NT2/D1 (cell line): ENCODE measurements at regions not wholly inside any gene's neighbourhood (a gene's known extent, or its start where the extent isn't known, plus 50 kb on each side); places are given as distances from the start of the nearest gene placed in this dataset.

Experiments
- DNase-seq: peaks from one replicate; pipeline ENCODE4 v3.0.0-alpha.2; 2011; ENCODE audit warnings: low read depth, low spot score
- H3K27me3 ChIP-seq: 2 replicates; pipeline ENCODE4 v1.6.0; 2011; ENCODE audit warnings: mild to moderate bottlenecking; ENCODE audit not compliant: insufficient read length, insufficient read depth
- H3K36me3 ChIP-seq: 2 replicates; pipeline ENCODE4 v1.6.1; 2011; ENCODE audit warnings: mild to moderate bottlenecking, low read length, mixed read lengths; ENCODE audit not compliant: insufficient read depth, insufficient read length
- H3K4me1 ChIP-seq: 2 replicates; pipeline ENCODE4 v1.5.1; 2011; ENCODE audit not compliant: insufficient read depth, insufficient read length
- H3K4me3 ChIP-seq: 2 replicates; pipeline ENCODE4 v1.5.1; 2011; ENCODE audit warnings: low read depth; ENCODE audit not compliant: insufficient read length
- H3K9ac ChIP-seq: 2 replicates; pipeline ENCODE4 v1.6.0; 2011; ENCODE audit warnings: low read depth; ENCODE audit not compliant: insufficient read length
- H3K9me3 ChIP-seq: 2 replicates; pipeline ENCODE4 v1.5.1; 2011; ENCODE audit warnings: mild to moderate bottlenecking, low read length; ENCODE audit not compliant: insufficient read depth
- SUZ12 ChIP-seq: IDR thresholded peaks from 2 replicates; pipeline ENCODE4 v1.6.1; 2011; ENCODE audit not compliant: insufficient read length, insufficient read depth; ENCODE audit errors: extremely low read depth
- YY1 ChIP-seq: IDR thresholded peaks from 2 replicates; pipeline ENCODE4 v1.6.1; 2011; ENCODE audit not compliant: insufficient read length, insufficient read depth
- ZNF274 ChIP-seq: IDR thresholded peaks from 2 replicates; pipeline ENCODE4 v1.6.1; 2011; ENCODE audit warnings: mild to moderate bottlenecking, low read depth, low read length

- Histone ChIP-seq H3K4me3 (no peak overlapping the region), H3K27me3 (no peaks in the 10 kb centered on the region)
- TF ChIP-seq SUZ12 (no peak), YY1 (no peak), ZNF274 (no peak)
Measured at GRCh38 chr12:118655588-118655987, 279.2 kb downstream of the SUDS3 start.

DNA sequence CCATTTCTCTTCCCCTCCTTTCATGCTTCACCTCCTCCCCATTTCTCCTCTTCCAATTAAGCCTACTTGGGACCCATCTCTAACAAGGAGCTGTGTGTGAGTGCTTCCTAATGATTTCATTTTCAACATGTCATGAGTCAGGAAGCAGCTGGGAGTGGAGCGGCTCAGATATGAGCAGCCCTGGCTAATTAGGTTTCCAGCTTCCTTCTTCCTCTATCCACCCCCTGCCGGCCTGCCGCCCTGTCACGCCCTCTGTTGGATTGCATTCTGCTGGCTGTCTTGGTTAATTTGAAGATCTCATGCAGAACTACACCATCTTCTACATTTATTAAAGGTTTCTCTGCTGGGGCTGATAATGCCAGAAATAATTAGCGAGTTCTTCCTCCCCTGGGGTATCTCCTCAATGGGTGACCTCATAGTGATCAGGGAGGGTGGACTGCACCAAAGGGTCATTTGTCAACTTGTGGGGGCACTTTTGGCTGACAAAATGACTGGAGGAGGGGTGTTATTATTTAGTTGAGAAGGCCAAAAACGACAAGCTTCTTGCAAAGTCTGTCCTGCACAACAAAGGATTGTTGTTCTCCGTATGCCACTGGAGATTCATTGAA lies 300.9 kb upstream of the SRRM4 start:
- Histone ChIP-seq H3K9me3 (no peaks in the 10 kb centered on the region), H3K4me1 (no peaks in the 10 kb centered on the region), H3K36me3 (no peaks in the 10 kb centered on the region), H3K27me3 (no peaks in the 10 kb centered on the region), H3K4me3 (no peak overlapping the region), H3K9ac (no peak overlapping the region)
- TF ChIP-seq SUZ12 (no peak), YY1 (no peak), ZNF274 (no peak)
- DNase-seq: no peak

More at GRCh38 chr12:118655588-118655987, 279.2 kb downstream of the SUDS3 start:
- DNase-seq: no peak
- Histone ChIP-seq H3K36me3 (no peaks in the 10 kb centered on the region), H3K9ac (no peak overlapping the region), H3K4me1 (no peaks in the 10 kb centered on the region), H3K9me3 (no peaks in the 10 kb centered on the region)

DNA sequence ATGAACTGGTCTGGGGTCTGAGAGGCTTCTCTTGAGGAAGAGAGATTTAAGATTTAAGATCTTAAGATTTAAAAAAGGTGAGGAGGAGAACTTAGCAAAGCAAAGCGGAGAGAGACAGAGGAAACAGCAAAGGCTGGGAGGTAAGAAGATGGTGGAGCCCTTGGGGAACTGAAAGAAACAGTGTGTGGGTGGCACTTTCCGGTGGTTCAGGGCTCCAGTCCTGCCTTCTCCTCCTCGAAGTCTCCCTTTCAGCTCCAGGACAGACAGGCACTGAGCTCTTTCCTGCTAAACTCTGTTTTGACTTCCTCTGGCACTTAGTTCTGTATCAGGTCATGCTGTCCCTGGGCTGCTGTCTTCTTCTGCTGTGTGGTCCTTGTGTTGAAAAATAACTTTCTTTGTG lies 298.7 kb upstream of the SRRM4 start:
- Histone ChIP-seq H3K36me3 (no peaks in the 10 kb centered on the region), H3K4me1 (no peaks in the 10 kb centered on the region), H3K27me3 (no peaks in the 10 kb centered on the region), H3K9me3 (no peaks in the 10 kb centered on the region), H3K4me3 (no peak overlapping the region), H3K9ac (no peak overlapping the region)
- TF ChIP-seq YY1 (no peak), ZNF274 (no peak), SUZ12 (no peak)
- no peak for DNase-seq

DNA sequence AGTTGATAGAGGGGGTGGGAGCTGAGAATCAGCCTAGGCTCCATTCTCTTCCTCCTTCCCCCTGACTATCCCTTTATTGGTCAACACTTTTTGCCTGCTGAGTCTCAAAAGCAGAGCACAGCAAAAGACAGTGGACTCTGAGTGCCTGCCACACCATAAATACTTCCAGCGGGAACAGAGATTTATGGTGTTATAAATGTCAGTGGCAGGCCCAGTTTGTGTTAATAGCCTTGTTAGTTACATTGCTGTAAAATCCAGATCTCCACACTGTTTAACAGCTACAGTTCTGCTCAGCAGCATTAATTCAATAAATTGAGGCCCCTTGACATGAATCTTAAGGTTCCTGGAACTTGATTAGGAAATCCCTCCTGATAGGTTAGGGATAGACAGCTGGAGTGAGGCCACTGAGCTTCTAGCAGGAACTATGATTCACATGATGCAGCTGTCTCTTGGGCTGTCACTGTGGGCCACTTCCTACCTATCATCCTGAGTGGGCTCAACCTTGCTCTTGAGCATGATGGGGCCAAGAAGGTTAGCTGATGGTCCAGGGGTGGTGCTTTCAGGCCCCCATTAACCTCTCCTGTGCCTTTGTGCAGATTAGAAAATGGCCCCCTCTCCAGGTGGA lies 295.2 kb upstream of the SRRM4 start:
- Histone ChIP-seq H3K9me3 (no peaks in the 10 kb centered on the region), H3K4me3 (no peak overlapping the region), H3K9ac (no peak overlapping the region), H3K27me3 (no peaks in the 10 kb centered on the region), H3K36me3 (no peaks in the 10 kb centered on the region), H3K4me1 (no peaks in the 10 kb centered on the region)
- TF ChIP-seq YY1 (no peak), ZNF274 (no peak), SUZ12 (no peak)
- DNase-seq: no peak

DNA sequence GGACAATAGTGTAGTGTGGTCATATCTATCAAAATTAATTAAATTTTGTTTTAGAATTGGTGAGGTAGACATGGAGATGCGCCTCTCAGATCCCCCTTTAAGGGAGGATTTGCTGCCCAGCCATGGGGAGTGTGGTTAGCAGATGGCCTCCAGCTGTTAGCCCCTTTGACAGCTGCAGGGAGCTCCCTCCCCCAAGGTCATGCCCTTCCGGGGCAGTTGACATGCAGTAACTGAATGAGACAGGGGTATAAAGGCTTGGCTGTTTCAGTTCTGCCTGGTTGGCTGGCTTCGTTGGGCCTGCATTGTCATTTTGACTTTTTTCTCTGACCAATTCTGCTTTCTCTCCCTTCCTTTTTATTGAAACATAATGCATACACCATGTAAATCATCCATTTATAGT lies 291.5 kb upstream of the SRRM4 start:
- no peak overlapping the region for H3K4me3 ChIP-seq
- TF ChIP-seq YY1: no peak
- no peak for TF ChIP-seq ZNF274
- TF ChIP-seq SUZ12: no peak
- no peak for DNase-seq
- H3K9ac ChIP-seq: no peak overlapping the region
- H3K4me1 ChIP-seq: no peaks in the 10 kb centered on the region
- H3K36me3 ChIP-seq: no peaks in the 10 kb centered on the region
- H3K9me3 ChIP-seq: no peaks in the 10 kb centered on the region
- no peaks in the 10 kb centered on the region for H3K27me3 ChIP-seq

DNA sequence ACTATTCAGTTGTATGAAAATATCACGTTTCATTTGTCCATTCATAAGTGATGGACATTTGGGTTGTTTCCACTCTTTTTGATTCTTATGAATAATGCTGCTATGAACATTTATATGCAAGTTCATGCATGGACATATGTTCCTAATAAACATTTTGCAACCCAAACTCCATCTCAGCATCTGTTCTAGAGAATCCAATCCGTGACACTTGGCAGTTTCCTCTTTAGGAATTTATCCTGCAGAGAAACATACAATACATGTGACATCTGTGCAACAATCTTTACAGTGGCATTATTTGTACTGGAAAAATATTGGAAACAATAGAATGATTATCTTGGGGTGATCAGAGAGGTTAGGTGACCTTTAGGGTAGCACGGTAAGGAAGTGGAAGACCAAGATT lies 290.8 kb upstream of the SRRM4 start:
- H3K36me3 ChIP-seq: no peaks in the 10 kb centered on the region
- H3K4me3 ChIP-seq: no peak overlapping the region
- H3K9ac ChIP-seq: no peak overlapping the region
- no peaks in the 10 kb centered on the region for H3K27me3 ChIP-seq
- no peaks in the 10 kb centered on the region for H3K4me1 ChIP-seq
- H3K9me3 ChIP-seq: no peaks in the 10 kb centered on the region
- no peak for DNase-seq
- no peak for TF ChIP-seq ZNF274
- TF ChIP-seq YY1: no peak
- TF ChIP-seq SUZ12: no peak

GRCh38 chr12:118694128-118694775 lies 287.1 kb upstream of the SRRM4 start:
- Histone ChIP-seq H3K9me3 (no peaks in the 10 kb centered on the region), H3K4me3 (no peak overlapping the region), H3K27me3 (no peaks in the 10 kb centered on the region), H3K9ac (no peak overlapping the region), H3K4me1 (no peaks in the 10 kb centered on the region), H3K36me3 (no peaks in the 10 kb centered on the region)
- DNase-seq: no peak
- TF ChIP-seq YY1 (no peak), ZNF274 (no peak), SUZ12 (no peak)
